Stimulated activated CD4-positive, alpha-beta T cell treated with anti-CD3 and anti-CD28 coated beads, Interleukin-2, amount 100 ng/mL, for 48 hours (primary cell): ENCODE measurements at regions not wholly inside any gene's neighbourhood (a gene's known extent, or its start where the extent isn't known, plus 50 kb on each side); places are given as distances from the start of the nearest gene placed in this dataset.
A peak's percentile ranks its signal among the peaks of the same experiment; 100 is the strongest.

ENCODE experiments used
- DNase-seq, 2 donors: peaks; one replicate each; pipeline ENCODE4 v3.0.0-alpha.2; 2020

- DNase-seq, result no peak
Observed at GRCh38 chr2:111678161-111678560, 205.8 kb downstream of the ANAPC1 start.

- DNase-seq, result no peak
Observed at GRCh38 chr2:111678651-111679050, 205.3 kb downstream of the ANAPC1 start.

- no peak for DNase-seq
Observed at GRCh38 chr2:111679202-111679601, 204.8 kb downstream of the ANAPC1 start.

GRCh38 chr2:111684611-111685010 is 199.4 kb downstream of the ANAPC1 start:
- DNase-seq, result no peak

- DNase-seq, result no peak
Observed at GRCh38 chr2:111685342-111685741, 198.7 kb downstream of the ANAPC1 start.

GRCh38 chr2:111686994-111687393 is 197.0 kb downstream of the ANAPC1 start:
- DNase-seq, result no peak

GRCh38 chr2:111687911-111688310 is 196.1 kb downstream of the ANAPC1 start:
- DNase-seq, result no peak

GRCh38 chr2:111688482-111688881 is 195.5 kb downstream of the ANAPC1 start:
- no peak for DNase-seq

- DNase-seq, result no peak
Observed at GRCh38 chr2:111689174-111689573, 194.8 kb downstream of the ANAPC1 start.

GRCh38 chr2:111689941-111690340 is 194.1 kb downstream of the ANAPC1 start:
- DNase-seq, result no peak

- no peak for DNase-seq
Observed at GRCh38 chr2:111691164-111691875, 192.7 kb downstream of the ANAPC1 start.

- DNase-seq, result no peak
Observed at GRCh38 chr2:111692311-111692710, 191.7 kb downstream of the ANAPC1 start.

GRCh38 chr2:111694700-111695101 is 189.3 kb downstream of the ANAPC1 start:
- no peak for DNase-seq

- no peak for DNase-seq
Observed at GRCh38 chr2:111695441-111696007, 188.5 kb downstream of the ANAPC1 start.

GRCh38 chr2:111696226-111696625 is 187.8 kb downstream of the ANAPC1 start:
- no peak for DNase-seq

GRCh38 chr2:111697560-111697959 is 186.4 kb downstream of the ANAPC1 start:
- DNase-seq, result no peak

- DNase-seq, result no peak
Observed at GRCh38 chr2:111698089-111698488, 185.9 kb downstream of the ANAPC1 start.

- peak; percentile 37 to 45 for DNase-seq
Observed at GRCh38 chr2:111698743-111699554, 185.0 kb downstream of the ANAPC1 start.

GRCh38 chr2:111701266-111701665 is 182.7 kb downstream of the ANAPC1 start:
- DNase-seq, result no peak

GRCh38 chr2:111701798-111702118 is 182.2 kb downstream of the ANAPC1 start:
- DNase-seq, result no peak

- peak; percentile 46 to 56 for DNase-seq
Observed at GRCh38 chr2:111702119-111702803, 181.7 kb downstream of the ANAPC1 start.

- no peak for DNase-seq
Observed at GRCh38 chr2:111702804-111703196, 181.2 kb downstream of the ANAPC1 start.

- DNase-seq, result no peak
Observed at GRCh38 chr2:111703759-111704158, 180.2 kb downstream of the ANAPC1 start.

GRCh38 chr2:111704246-111704645 is 179.7 kb downstream of the ANAPC1 start:
- no peak for DNase-seq
